ENCODE measurements at regions not wholly inside any gene's neighbourhood (a gene's known extent, or its start where the extent isn't known, plus 50 kb on each side); places are given as distances from the start of the nearest gene placed in this dataset.

GRCh38 chr21:15434163-15434905, 295.4 kb upstream of the USP25 start:
- Histone ChIP-seq H3K27me3 (ENCODE audit: control insufficient read depth in 3 of 3, insufficient read depth in 3 of 3, low read length in 2 of 3) (no peaks in the 10 kb centered on the region), H3K4me1 (ENCODE audit: control insufficient read depth in 5 of 5, insufficient read depth in 5 of 5, low read length in 5 of 5) (peaks cover 0 to 3% (median 0%) of the 10 kb centered on the region in 5 donors), H3K36me3 (ENCODE audit: control insufficient read depth in 4 of 4, insufficient read depth in 4 of 4, low read length in 4 of 4) (no peaks in the 10 kb centered on the region), H3K27ac (ENCODE audit: low read depth in 1 of 2, low read length in 1 of 2) (no peak overlapping the region), H3K9ac (ENCODE audit: insufficient read depth in 1 of 2, low read length in 2 of 2) (no peak overlapping the region), H3K4me3 (no peak overlapping the region), H3K9me3 (ENCODE audit: control insufficient read depth in 4 of 4, insufficient read depth in 3 of 4, low read length in 3 of 4) (no peaks in the 10 kb centered on the region)
- 68 to 86% methylated on average over 2 of the region's 2 CpGs for WGBS, 2 donors
- no peak for ATAC-seq (ENCODE audit: insufficient read depth, low FRiP score)
- TF ChIP-seq CTCF (IDR thresholded peaks at IDR 0.05; ENCODE audit: control extremely low read depth, extremely low read depth) = no peak
- no peak for DNase-seq

GRCh38 chr21:15436031-15436430, 293.8 kb upstream of the USP25 start:
- TF ChIP-seq CTCF (IDR thresholded peaks at IDR 0.05; ENCODE audit: control extremely low read depth, extremely low read depth) = no peak
- no peak for ATAC-seq (ENCODE audit: insufficient read depth, low FRiP score)
- 56 to 85% methylated on average over 1 of the region's 1 CpG for WGBS, 2 donors

GRCh38 chr21:15437883-15438282, 291.9 kb upstream of the USP25 start:
- WGBS, 2 donors = 13 to 50% methylated on average over 2 of the region's 2 CpGs
- Histone ChIP-seq H3K27ac (ENCODE audit: low read depth in 1 of 2, low read length in 1 of 2) (no peak overlapping the region), H3K4me3 (no peak overlapping the region), H3K9ac (ENCODE audit: insufficient read depth in 1 of 2, low read length in 2 of 2) (no peak overlapping the region), H3K4me1 (ENCODE audit: control insufficient read depth in 5 of 5, insufficient read depth in 5 of 5, low read length in 5 of 5) (no peaks in the 10 kb centered on the region), H3K9me3 (ENCODE audit: control insufficient read depth in 4 of 4, insufficient read depth in 3 of 4, low read length in 3 of 4) (no peaks in the 10 kb centered on the region), H3K36me3 (ENCODE audit: control insufficient read depth in 4 of 4, insufficient read depth in 4 of 4, low read length in 4 of 4) (no peaks in the 10 kb centered on the region), H3K27me3 (ENCODE audit: control insufficient read depth in 3 of 3, insufficient read depth in 3 of 3, low read length in 2 of 3) (no peaks in the 10 kb centered on the region)
- ATAC-seq (ENCODE audit: insufficient read depth, low FRiP score) = no peak
- DNase-seq = no peak
- TF ChIP-seq CTCF (IDR thresholded peaks at IDR 0.05; ENCODE audit: control extremely low read depth, extremely low read depth) = no peak

More at GRCh38 chr21:15436031-15436430, 293.8 kb upstream of the USP25 start:
- Histone ChIP-seq H3K36me3 (ENCODE audit: control insufficient read depth in 4 of 4, insufficient read depth in 4 of 4, low read length in 4 of 4) (no peaks in the 10 kb centered on the region), H3K27ac (ENCODE audit: low read depth in 1 of 2, low read length in 1 of 2) (no peak overlapping the region), H3K4me3 (no peak overlapping the region), H3K9ac (ENCODE audit: insufficient read depth in 1 of 2, low read length in 2 of 2) (no peak overlapping the region), H3K4me1 (ENCODE audit: control insufficient read depth in 5 of 5, insufficient read depth in 5 of 5, low read length in 5 of 5) (no peaks in the 10 kb centered on the region), H3K27me3 (ENCODE audit: control insufficient read depth in 3 of 3, insufficient read depth in 3 of 3, low read length in 2 of 3) (no peaks in the 10 kb centered on the region), H3K9me3 (ENCODE audit: control insufficient read depth in 4 of 4, insufficient read depth in 3 of 4, low read length in 3 of 4) (no peaks in the 10 kb centered on the region)
- no peak for DNase-seq

GRCh38 chr21:15439726-15440125, 290.1 kb upstream of the USP25 start:
- H3K4me3 ChIP-seq = no peak overlapping the region
- 38 to 67% methylated on average over 1 of the region's 1 CpG for WGBS, 2 donors
- DNase-seq = no peak
- no peak overlapping the region for H3K9ac ChIP-seq (ENCODE audit: insufficient read depth in 1 of 2, low read length in 2 of 2)
- no peak for TF ChIP-seq CTCF (IDR thresholded peaks at IDR 0.05; ENCODE audit: control extremely low read depth, extremely low read depth)
- H3K9me3 ChIP-seq (ENCODE audit: control insufficient read depth in 4 of 4, insufficient read depth in 3 of 4, low read length in 3 of 4) = no peaks in the 10 kb centered on the region
- no peak overlapping the region for H3K27ac ChIP-seq (ENCODE audit: low read depth in 1 of 2, low read length in 1 of 2)
- no peaks in the 10 kb centered on the region for H3K4me1 ChIP-seq (ENCODE audit: control insufficient read depth in 5 of 5, insufficient read depth in 5 of 5, low read length in 5 of 5)
- ATAC-seq (ENCODE audit: insufficient read depth, low FRiP score) = no peak
- H3K27me3 ChIP-seq (ENCODE audit: control insufficient read depth in 3 of 3, insufficient read depth in 3 of 3, low read length in 2 of 3) = no peaks in the 10 kb centered on the region
- no peaks in the 10 kb centered on the region for H3K36me3 ChIP-seq (ENCODE audit: control insufficient read depth in 4 of 4, insufficient read depth in 4 of 4, low read length in 4 of 4)

Data from lung (tissue), 11 donors.